Ovary (tissue), 3 donors: ENCODE measurements at regions not wholly inside any gene's neighbourhood (a gene's known extent, or its start where the extent isn't known, plus 50 kb on each side); places are given as distances from the start of the nearest gene placed in this dataset.

ENCODE experiments used
- CTCF ChIP-seq, 3 donors: fragments of 450-650 bp in 2 of 3; fragments of 200-600 bp in 1 of 3; IDR thresholded peaks; one replicate each; pipeline versions ENCODE4 v1.5.1 to v1.8.0; 2016 to 2022; ENCODE audit warnings: antibody characterized with exemption in 3 of 3, mild to moderate bottlenecking in 1 of 3
- EP300 ChIP-seq: sonication (generic); formaldehyde crosslinking; IDR thresholded peaks from one replicate; pipeline ENCODE4 v1.6.1; 2017; ENCODE audit warnings: antibody characterized with exemption
- POLR2A ChIP-seq: fragments of 450-650 bp; IDR thresholded peaks from one replicate; pipeline ENCODE4 v1.6.1; 2017; ENCODE audit warnings: antibody characterized with exemption, mild to moderate bottlenecking, moderate library complexity
- donor health status: DM: no; HTN: no; CAD: no.

- TF ChIP-seq POLR2A (no peak), CTCF (IDR thresholded peaks at IDR 0.05) (no peak), EP300 (no peak)
These were observed 120.3 kb downstream of the TM2D1 start for GRCh38 chr1:61604684-61605083.
